ENCODE measurements at regions not wholly inside any gene's neighbourhood (a gene's known extent, or its start where the extent isn't known, plus 50 kb on each side); places are given as distances from the start of the nearest gene placed in this dataset.

GRCh38 chr4:183848805-183849204 is 56.3 kb upstream of the STOX2 start:
- Mint-ChIP-seq H3K27me3 (ENCODE audit: insufficient read depth, low read depth, poor library complexity) (peaks cover 7% of the 10 kb centered on the region), H3K4me3 (no peak overlapping the region), H3K9me3 (peaks cover 7% of the 10 kb centered on the region; the same call in 2 of the 3 replicates), H3K36me3 (ENCODE audit: low read depth) (no peaks in the 10 kb centered on the region), H3K27ac (no peak overlapping the region), H3K4me1 (no peaks in the 10 kb centered on the region)
- no peak overlapping the region for H3K4me3 ChIP-seq
- no peak for DNase-seq (ENCODE audit: low spot score)
- no peak for TF ChIP-seq CTCF (conservative IDR thresholded peaks at IDR 0.05; ENCODE audit: low read depth in 2 of 2)
- no peak for TF ChIP-seq JUNB (IDR thresholded peaks at IDR 0.05; ENCODE audit: unreplicated experiment)
- no peak for TF ChIP-seq ZNF462 (CRISPR knock-in tag; IDR thresholded peaks at IDR 0.05)
- no peak for TF ChIP-seq NANOG (IDR thresholded peaks at IDR 0.05; ENCODE audit: borderline replicate concordance)
- no peak for TF ChIP-seq EZH2 (IDR thresholded peaks at IDR 0.05; ENCODE audit: low read depth, unreplicated experiment)
- TF ChIP-seq CREB1 (CRISPR knock-in tag; IDR thresholded peaks at IDR 0.05; ENCODE audit: low read depth) = no peak
- no peak for TF ChIP-seq POLR2AphosphoS5 (IDR thresholded peaks at IDR 0.05; ENCODE audit: low read depth)
- no peak for TF ChIP-seq ZNF331 (CRISPR knock-in tag; IDR thresholded peaks at IDR 0.05; ENCODE audit: low read depth)
- no peak for TF ChIP-seq ETS1 (IDR thresholded peaks at IDR 0.05)
- no peak for TF ChIP-seq ZNF114 (CRISPR knock-in tag; IDR thresholded peaks at IDR 0.05)
- TF ChIP-seq EZH2phosphoT487 (IDR thresholded peaks at IDR 0.05; ENCODE audit: unreplicated experiment) = no peak
- no peaks in the 10 kb centered on the region for H3K36me3 ChIP-seq (ENCODE audit: insufficient read depth)
- H3K4me2 ChIP-seq = no peak overlapping the region
- H3K27ac ChIP-seq (ENCODE audit: low read depth) = no peak overlapping the region
- H2AFZ ChIP-seq = no peak overlapping the region
- H3F3A ChIP-seq (replicated peaks; ENCODE audit: low read depth) = no peaks in the 10 kb centered on the region
- no peaks in the 10 kb centered on the region for H3K4me1 ChIP-seq (ENCODE audit: insufficient read depth)
- H3K9me2 ChIP-seq (ENCODE audit: insufficient read depth) = no peaks in the 10 kb centered on the region
- ATAC-seq = no peak
- no peaks in the 10 kb centered on the region for H4K20me1 ChIP-seq (replicated peaks; ENCODE audit: insufficient read depth)
- H3K79me2 ChIP-seq (replicated peaks; ENCODE audit: insufficient read depth) = no peaks in the 10 kb centered on the region
- H3K27me3 ChIP-seq (ENCODE audit: insufficient read depth) = no peaks in the 10 kb centered on the region
